NT2/D1 (cell line): ENCODE measurements at regions not wholly inside any gene's neighbourhood (a gene's known extent, or its start where the extent isn't known, plus 50 kb on each side); places are given as distances from the start of the nearest gene placed in this dataset.

ENCODE experiments used
- DNase-seq: peaks from one replicate; pipeline ENCODE4 v3.0.0-alpha.2; 2011; ENCODE audit warnings: low read depth, low spot score
- H3K27me3 ChIP-seq: 2 replicates; pipeline ENCODE4 v1.6.0; 2011; ENCODE audit warnings: mild to moderate bottlenecking; ENCODE audit not compliant: insufficient read length, insufficient read depth
- H3K36me3 ChIP-seq: 2 replicates; pipeline ENCODE4 v1.6.1; 2011; ENCODE audit warnings: mild to moderate bottlenecking, low read length, mixed read lengths; ENCODE audit not compliant: insufficient read depth, insufficient read length
- H3K4me1 ChIP-seq: 2 replicates; pipeline ENCODE4 v1.5.1; 2011; ENCODE audit not compliant: insufficient read depth, insufficient read length
- H3K4me3 ChIP-seq: 2 replicates; pipeline ENCODE4 v1.5.1; 2011; ENCODE audit warnings: low read depth; ENCODE audit not compliant: insufficient read length
- H3K9ac ChIP-seq: 2 replicates; pipeline ENCODE4 v1.6.0; 2011; ENCODE audit warnings: low read depth; ENCODE audit not compliant: insufficient read length
- H3K9me3 ChIP-seq: 2 replicates; pipeline ENCODE4 v1.5.1; 2011; ENCODE audit warnings: mild to moderate bottlenecking, low read length; ENCODE audit not compliant: insufficient read depth
- SUZ12 ChIP-seq: IDR thresholded peaks from 2 replicates; pipeline ENCODE4 v1.6.1; 2011; ENCODE audit not compliant: insufficient read length, insufficient read depth; ENCODE audit errors: extremely low read depth
- YY1 ChIP-seq: IDR thresholded peaks from 2 replicates; pipeline ENCODE4 v1.6.1; 2011; ENCODE audit not compliant: insufficient read length, insufficient read depth
- ZNF274 ChIP-seq: IDR thresholded peaks from 2 replicates; pipeline ENCODE4 v1.6.1; 2011; ENCODE audit warnings: mild to moderate bottlenecking, low read depth, low read length

DNA sequence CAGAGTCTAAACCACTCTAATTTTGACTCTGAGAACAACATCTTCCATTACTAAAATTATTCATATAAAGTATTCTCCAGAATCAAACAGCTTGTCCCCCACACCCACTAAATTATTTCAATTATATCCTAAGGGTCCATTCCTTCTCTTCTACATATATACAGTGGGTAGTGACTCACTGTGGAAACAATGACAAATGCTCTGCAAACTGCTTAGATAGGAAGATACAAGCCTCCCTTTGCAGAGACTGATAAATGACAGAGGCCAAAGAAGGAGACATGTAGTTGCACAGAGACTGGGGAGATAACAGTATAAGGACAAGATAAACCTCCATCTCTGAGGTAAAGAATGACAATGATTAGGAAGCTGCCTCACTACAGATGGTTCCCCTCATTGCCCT lies 1087.4 kb downstream of the AGBL1 start:
- H3K27me3 ChIP-seq = no peaks in the 10 kb centered on the region
- H3K36me3 ChIP-seq = no peaks in the 10 kb centered on the region
- TF ChIP-seq SUZ12 = no peak
- TF ChIP-seq ZNF274 = no peak
- no peak for TF ChIP-seq YY1
- no peak for DNase-seq
- H3K9me3 ChIP-seq = no peaks in the 10 kb centered on the region
- H3K9ac ChIP-seq = no peak overlapping the region
- no peaks in the 10 kb centered on the region for H3K4me1 ChIP-seq
- no peak overlapping the region for H3K4me3 ChIP-seq

DNA sequence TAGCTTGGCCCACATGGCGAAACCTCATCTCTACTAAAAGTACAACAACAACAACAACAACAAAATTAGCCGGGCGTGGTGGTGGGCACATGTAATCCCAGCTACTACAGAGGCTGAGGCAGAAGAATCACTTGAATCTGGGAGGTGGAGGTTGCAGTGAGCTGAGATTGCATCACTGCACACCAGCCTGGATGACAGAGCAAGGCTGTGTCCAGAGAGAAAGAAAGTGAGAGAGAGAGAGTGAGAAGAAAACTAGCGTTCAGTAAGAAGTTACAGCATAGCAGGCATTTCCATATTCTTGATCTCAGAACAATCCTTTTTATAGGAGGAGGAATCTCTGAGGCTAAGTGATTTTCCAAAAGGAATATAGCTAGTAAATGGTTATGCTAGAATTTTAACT lies 1076.1 kb downstream of the AGBL1 start:
- no peak for TF ChIP-seq SUZ12
- Histone ChIP-seq H3K4me3 (no peak overlapping the region), H3K9ac (no peak overlapping the region), H3K9me3 (no peaks in the 10 kb centered on the region), H3K36me3 (no peaks in the 10 kb centered on the region), H3K4me1 (no peaks in the 10 kb centered on the region), H3K27me3 (no peaks in the 10 kb centered on the region)
- no peak for DNase-seq

DNA sequence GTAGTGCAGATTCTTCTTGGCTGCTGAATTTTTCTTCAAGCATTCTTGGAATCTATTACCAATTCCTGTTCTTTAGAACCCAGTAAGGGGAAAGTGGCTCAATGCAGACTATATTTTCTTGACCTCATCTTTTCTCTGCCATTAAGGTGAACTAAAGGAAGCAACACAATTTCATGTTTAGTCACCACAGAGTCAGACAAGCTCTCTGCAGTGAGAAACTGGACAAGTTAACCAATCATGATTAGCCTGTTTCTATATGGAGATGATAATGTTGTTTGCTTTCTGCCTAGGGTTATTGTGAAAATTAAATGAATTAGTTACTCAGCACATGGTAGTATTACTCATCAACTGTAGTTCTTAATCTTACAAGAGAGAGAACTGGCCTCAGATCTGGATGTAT lies 1075.1 kb downstream of the AGBL1 start:
- H3K9ac ChIP-seq = no peak overlapping the region
- H3K9me3 ChIP-seq = no peaks in the 10 kb centered on the region
- DNase-seq = no peak
- no peaks in the 10 kb centered on the region for H3K36me3 ChIP-seq
- TF ChIP-seq SUZ12 (no peak), YY1 (no peak), ZNF274 (no peak)
- H3K4me3 ChIP-seq = no peak overlapping the region
- no peaks in the 10 kb centered on the region for H3K27me3 ChIP-seq
- no peaks in the 10 kb centered on the region for H3K4me1 ChIP-seq

DNA sequence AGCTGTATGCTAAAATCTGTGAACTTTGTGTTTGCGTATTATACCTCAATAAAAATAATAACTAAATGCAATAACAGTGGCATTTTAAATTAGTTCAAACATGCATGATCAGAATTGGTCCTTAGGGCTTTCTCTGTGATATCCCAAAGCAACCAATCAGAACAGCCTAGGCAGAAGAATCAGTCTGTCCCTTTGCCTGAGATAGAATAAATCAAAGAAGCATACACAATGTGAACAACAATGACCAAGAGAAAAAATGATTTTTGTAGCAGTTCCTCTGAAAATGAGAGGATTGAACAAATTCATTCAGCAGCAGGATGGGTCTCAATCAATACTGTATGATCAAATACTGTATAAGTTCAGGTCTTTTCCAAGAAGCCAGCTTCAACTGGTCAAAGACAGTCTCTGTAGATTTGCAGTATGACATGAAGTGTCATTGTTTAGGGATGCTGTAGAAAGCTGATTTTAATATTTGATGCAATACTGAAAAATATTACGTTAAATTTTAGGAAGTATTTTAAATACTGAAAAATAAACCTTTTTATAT lies 1071.6 kb downstream of the AGBL1 start:
- no peaks in the 10 kb centered on the region for H3K4me1 ChIP-seq
- H3K36me3 ChIP-seq = no peaks in the 10 kb centered on the region
- no peaks in the 10 kb centered on the region for H3K27me3 ChIP-seq
- DNase-seq = no peak
- no peak overlapping the region for H3K4me3 ChIP-seq
- no peaks in the 10 kb centered on the region for H3K9me3 ChIP-seq
- TF ChIP-seq YY1 (no peak), ZNF274 (no peak), SUZ12 (no peak)
- H3K9ac ChIP-seq = no peak overlapping the region

DNA sequence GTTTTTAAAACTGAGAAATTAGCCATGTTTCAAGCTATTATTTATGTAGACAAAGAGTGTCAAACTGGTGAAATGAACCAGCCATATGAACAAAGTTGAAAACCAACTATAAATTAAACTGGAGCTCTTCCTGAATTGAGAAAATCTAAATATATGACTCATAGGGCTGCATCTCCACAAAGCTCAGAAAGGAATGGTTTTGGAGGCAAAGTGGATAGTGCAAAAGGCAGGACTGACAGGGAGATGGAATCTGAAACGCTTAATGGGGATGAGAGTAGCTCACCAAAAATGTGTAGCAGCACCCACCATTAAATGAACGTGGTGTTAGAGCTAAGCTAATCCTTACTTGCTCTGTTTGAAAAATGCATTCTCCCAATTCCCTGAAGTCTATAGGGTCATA lies 1066.0 kb downstream of the AGBL1 start:
- DNase-seq = no peak
- no peaks in the 10 kb centered on the region for H3K4me1 ChIP-seq
- no peak overlapping the region for H3K9ac ChIP-seq
- peaks cover 21% of the 10 kb centered on the region for H3K9me3 ChIP-seq
- H3K36me3 ChIP-seq = no peaks in the 10 kb centered on the region
- H3K27me3 ChIP-seq = no peaks in the 10 kb centered on the region
- H3K4me3 ChIP-seq = no peak overlapping the region
- TF ChIP-seq ZNF274 = no peak
- no peak for TF ChIP-seq YY1

DNA sequence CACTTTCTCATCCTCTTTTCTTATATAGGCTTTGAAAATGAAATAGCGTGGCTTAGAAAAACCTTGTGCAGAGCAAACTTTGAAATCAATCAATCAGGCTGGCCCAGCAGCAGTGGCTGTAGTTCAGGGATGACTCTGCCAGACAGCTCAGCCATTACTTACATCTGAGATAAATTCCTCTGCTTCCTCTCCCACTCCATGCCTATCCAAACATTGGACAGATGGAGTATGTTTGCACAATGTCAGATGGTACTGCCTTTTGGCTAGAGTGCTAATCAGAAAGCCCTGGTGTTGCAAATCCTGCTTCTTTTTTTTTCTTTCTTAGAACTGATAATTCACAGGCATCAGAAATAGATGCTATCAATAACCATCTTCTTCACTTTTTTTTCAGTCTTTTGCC lies 1065.1 kb downstream of the AGBL1 start:
- no peaks in the 10 kb centered on the region for H3K36me3 ChIP-seq
- TF ChIP-seq ZNF274 (no peak), YY1 (no peak), SUZ12 (no peak)
- no peak for DNase-seq
- H3K4me1 ChIP-seq = no peaks in the 10 kb centered on the region
- H3K9ac ChIP-seq = no peak overlapping the region
- peaks cover 21% of the 10 kb centered on the region for H3K9me3 ChIP-seq
- no peak overlapping the region for H3K4me3 ChIP-seq
- no peaks in the 10 kb centered on the region for H3K27me3 ChIP-seq

DNA sequence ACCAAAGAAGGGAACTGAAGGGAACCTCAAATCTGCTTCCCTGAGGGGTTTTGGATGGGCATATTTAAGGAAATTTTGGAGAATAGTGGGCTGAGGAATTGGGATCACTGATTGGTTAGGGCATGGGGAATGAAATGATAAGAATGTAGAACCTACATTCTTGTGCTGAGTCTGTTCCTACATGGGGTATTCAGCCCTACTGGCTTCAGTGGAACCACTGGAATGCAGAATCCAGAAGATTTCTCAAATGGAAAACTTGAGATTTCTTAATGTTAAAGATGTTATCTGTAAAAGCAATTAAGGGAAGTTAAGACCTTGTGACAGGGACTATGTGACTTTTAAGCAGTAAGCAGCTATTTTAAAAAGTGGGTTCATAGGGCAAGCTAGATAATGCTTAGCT lies 1062.4 kb downstream of the AGBL1 start:
- H3K9me3 ChIP-seq = peaks cover 21% of the 10 kb centered on the region
- no peak overlapping the region for H3K9ac ChIP-seq
- no peak for DNase-seq
- no peaks in the 10 kb centered on the region for H3K4me1 ChIP-seq
- TF ChIP-seq YY1 = no peak
- no peak for TF ChIP-seq ZNF274
- TF ChIP-seq SUZ12 = no peak
- H3K27me3 ChIP-seq = no peaks in the 10 kb centered on the region
- no peak overlapping the region for H3K4me3 ChIP-seq
- no peaks in the 10 kb centered on the region for H3K36me3 ChIP-seq

DNA sequence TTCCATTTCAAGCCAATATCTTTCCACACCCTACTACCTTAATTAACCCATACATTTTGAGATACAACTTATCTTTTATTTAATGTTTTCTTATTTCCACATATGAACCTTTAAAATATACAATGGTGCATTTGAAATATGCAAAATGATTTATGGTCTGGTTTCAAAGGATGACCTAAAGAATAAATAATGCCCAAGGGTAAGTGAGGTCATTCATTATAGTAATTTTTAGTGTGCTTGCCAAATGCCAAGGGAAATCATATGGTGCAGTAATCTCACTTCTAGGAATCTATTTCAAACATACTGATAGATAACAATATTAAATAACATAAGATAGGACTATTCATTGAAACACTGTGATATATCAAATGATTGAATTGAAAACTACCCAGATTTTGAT lies 1055.4 kb downstream of the AGBL1 start:
- Histone ChIP-seq H3K27me3 (no peaks in the 10 kb centered on the region), H3K36me3 (no peaks in the 10 kb centered on the region), H3K4me1 (no peaks in the 10 kb centered on the region), H3K9ac (no peak overlapping the region), H3K4me3 (no peak overlapping the region), H3K9me3 (no peaks in the 10 kb centered on the region)
- TF ChIP-seq ZNF274 (no peak), SUZ12 (no peak), YY1 (no peak)
- no peak for DNase-seq
